ENCODE measurements at regions not wholly inside any gene's neighbourhood (a gene's known extent, or its start where the extent isn't known, plus 50 kb on each side); places are given as distances from the start of the nearest gene placed in this dataset.

DNA sequence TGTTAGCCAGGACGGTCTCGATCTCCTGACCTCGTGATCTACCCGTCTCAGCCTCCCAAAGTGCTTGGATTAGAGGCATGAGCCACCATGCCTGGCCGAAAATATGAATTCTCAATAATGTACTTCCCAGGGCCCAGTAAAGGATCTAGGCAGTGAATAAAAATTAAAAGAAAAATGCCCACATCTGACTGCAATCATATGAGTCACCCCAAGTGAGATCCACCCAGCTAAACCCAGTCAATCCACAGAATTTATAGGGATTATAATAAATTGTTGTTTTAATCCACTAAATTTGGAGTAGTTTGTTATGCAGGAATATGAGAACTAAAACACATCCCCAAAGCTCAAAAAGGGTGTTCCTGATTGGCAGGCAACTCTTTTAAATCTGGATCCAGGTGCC lies 93.5 kb upstream of the STK39 start:
- DNase-seq (ENCODE audit: low read depth) (no peak), FAIRE-seq (no peak)
- Mint-ChIP-seq H3K4me3 (ENCODE audit: unreplicated experiment) (no peak overlapping the region), H3K27ac (ENCODE audit: unreplicated experiment) (no peak overlapping the region), H3K27me3 (ENCODE audit: low read depth, unreplicated experiment) (no peaks in the 10 kb centered on the region), H3K9me3 (ENCODE audit: unreplicated experiment) (no peaks in the 10 kb centered on the region), H3K36me3 (ENCODE audit: low read depth, unreplicated experiment) (no peaks in the 10 kb centered on the region), H3K4me1 (ENCODE audit: low read depth, unreplicated experiment) (peaks cover 6% of the 10 kb centered on the region)
- no peak overlapping the region for H2AFZ ChIP-seq (ENCODE audit: low read depth, low read length)
- H3K4me2 ChIP-seq (ENCODE audit: low read length): no peak overlapping the region
- H3K27me3 ChIP-seq (ENCODE audit: insufficient read depth, low read length): no peaks in the 10 kb centered on the region
- H4K20me1 ChIP-seq (ENCODE audit: insufficient read depth, low read length): no peaks in the 10 kb centered on the region
- peaks cover 4% of the 10 kb centered on the region for H3K4me1 ChIP-seq (ENCODE audit: insufficient read depth, low read length)
- no peaks in the 10 kb centered on the region for H3K36me3 ChIP-seq (ENCODE audit: insufficient read depth, low read length)
- no peaks in the 10 kb centered on the region for H3K79me2 ChIP-seq (ENCODE audit: insufficient read depth, low read length)
- H3K9ac ChIP-seq (ENCODE audit: low read length): no peak overlapping the region
- no peak overlapping the region for H3K27ac ChIP-seq (ENCODE audit: low read depth, low read length)
- H3K9me3 ChIP-seq (ENCODE audit: insufficient read depth, low read depth, low read length): no peaks in the 10 kb centered on the region
- TF ChIP-seq EZH2 (IDR thresholded peaks at IDR 0.05; ENCODE audit: insufficient read depth, low read length): no peak
- TF ChIP-seq, protein P1, sequence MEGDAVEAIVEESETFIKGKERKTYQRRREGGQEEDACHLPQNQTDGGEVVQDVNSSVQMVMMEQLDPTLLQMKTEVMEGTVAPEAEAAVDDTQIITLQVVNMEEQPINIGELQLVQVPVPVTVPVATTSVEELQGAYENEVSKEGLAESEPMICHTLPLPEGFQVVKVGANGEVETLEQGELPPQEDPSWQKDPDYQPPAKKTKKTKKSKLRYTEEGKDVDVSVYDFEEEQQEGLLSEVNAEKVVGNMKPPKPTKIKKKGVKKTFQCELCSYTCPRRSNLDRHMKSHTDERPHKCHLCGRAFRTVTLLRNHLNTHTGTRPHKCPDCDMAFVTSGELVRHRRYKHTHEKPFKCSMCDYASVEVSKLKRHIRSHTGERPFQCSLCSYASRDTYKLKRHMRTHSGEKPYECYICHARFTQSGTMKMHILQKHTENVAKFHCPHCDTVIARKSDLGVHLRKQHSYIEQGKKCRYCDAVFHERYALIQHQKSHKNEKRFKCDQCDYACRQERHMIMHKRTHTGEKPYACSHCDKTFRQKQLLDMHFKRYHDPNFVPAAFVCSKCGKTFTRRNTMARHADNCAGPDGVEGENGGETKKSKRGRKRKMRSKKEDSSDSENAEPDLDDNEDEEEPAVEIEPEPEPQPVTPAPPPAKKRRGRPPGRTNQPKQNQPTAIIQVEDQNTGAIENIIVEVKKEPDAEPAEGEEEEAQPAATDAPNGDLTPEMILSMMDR (IDR thresholded peaks at IDR 0.05; ENCODE audit: insufficient read depth, low read depth, low read length): no peak
- no peak overlapping the region for H3K4me3 ChIP-seq (ENCODE audit: insufficient read depth, low read depth, low read length)

DNA sequence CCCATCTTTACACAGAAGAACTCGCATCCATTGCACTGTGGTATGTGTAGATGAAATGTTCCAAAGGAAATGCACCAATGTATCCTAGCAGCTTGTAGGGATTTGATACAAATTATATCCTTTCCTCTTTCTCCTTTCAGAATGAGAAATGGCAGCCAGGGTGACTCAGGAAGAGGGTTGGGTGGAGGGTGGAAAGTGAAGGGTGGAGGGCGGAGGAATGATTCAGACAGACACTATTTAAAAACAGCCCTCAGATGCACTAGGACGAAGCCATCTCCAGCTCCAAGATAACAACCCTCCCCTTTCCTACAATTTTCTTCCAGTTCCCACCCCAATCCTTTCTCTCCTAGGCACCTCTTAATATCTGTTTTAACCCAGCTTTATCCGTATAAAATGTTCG lies 96.2 kb upstream of the STK39 start:
- TF ChIP-seq EZH2 (IDR thresholded peaks at IDR 0.05; ENCODE audit: insufficient read depth, low read length): no peak
- TF ChIP-seq, protein P1 (IDR thresholded peaks at IDR 0.05; ENCODE audit: insufficient read depth, low read depth, low read length): no peak
- no peak overlapping the region for H3K4me3 Mint-ChIP-seq (ENCODE audit: unreplicated experiment)

DNA sequence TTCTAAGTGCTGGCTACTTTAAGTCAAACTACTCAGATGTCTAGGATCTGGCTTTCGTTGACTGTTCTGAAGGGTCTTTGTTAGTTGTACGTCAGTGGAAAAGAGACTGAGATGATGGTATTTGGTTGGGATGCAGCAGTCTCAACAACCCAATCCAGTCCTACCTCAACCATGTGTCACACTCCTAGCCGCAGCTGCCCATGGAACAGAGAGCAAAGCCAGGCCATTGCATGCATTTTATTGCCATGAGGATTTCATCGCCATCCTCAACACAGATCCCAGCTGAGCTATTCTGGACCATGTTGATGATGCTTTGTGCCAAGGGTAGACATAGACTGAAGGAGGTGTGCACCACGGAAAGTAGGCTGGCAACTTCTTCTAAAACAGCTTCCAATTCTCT lies 97.3 kb upstream of the STK39 start:
- Histone ChIP-seq H3K27me3 (ENCODE audit: insufficient read depth, low read length) (no peaks in the 10 kb centered on the region), H4K20me1 (ENCODE audit: insufficient read depth, low read length) (no peaks in the 10 kb centered on the region), H3K27ac (ENCODE audit: low read depth, low read length) (no peak overlapping the region), H3K79me2 (ENCODE audit: insufficient read depth, low read length) (no peaks in the 10 kb centered on the region), H2AFZ (ENCODE audit: low read depth, low read length) (no peak overlapping the region), H3K9me3 (ENCODE audit: insufficient read depth, low read depth, low read length) (no peaks in the 10 kb centered on the region), H3K4me1 (ENCODE audit: insufficient read depth, low read length) (peaks cover 4% of the 10 kb centered on the region), H3K4me3 (ENCODE audit: insufficient read depth, low read depth, low read length) (no peak overlapping the region), H3K4me2 (ENCODE audit: low read length) (no peak overlapping the region), H3K36me3 (ENCODE audit: insufficient read depth, low read length) (no peaks in the 10 kb centered on the region), H3K9ac (ENCODE audit: low read length) (no peak overlapping the region)
- no peak overlapping the region for H3K4me3 Mint-ChIP-seq (ENCODE audit: unreplicated experiment)
- FAIRE-seq: no peak
- no peak for DNase-seq (ENCODE audit: low read depth)
- no peaks in the 10 kb centered on the region for H3K9me3 Mint-ChIP-seq (ENCODE audit: unreplicated experiment)
- no peaks in the 10 kb centered on the region for H3K27me3 Mint-ChIP-seq (ENCODE audit: low read depth, unreplicated experiment)
- H3K4me1 Mint-ChIP-seq (ENCODE audit: low read depth, unreplicated experiment): peaks cover 8% of the 10 kb centered on the region
- no peaks in the 10 kb centered on the region for H3K36me3 Mint-ChIP-seq (ENCODE audit: low read depth, unreplicated experiment)
- no peak overlapping the region for H3K27ac Mint-ChIP-seq (ENCODE audit: unreplicated experiment)
- TF ChIP-seq, protein P1 (IDR thresholded peaks at IDR 0.05; ENCODE audit: insufficient read depth, low read depth, low read length): no peak
- TF ChIP-seq EZH2 (IDR thresholded peaks at IDR 0.05; ENCODE audit: insufficient read depth, low read length): no peak

More for the DNA sequence above, 96.2 kb upstream of the STK39 start:
- H4K20me1 ChIP-seq (ENCODE audit: insufficient read depth, low read length): no peaks in the 10 kb centered on the region
- H3K4me1 ChIP-seq (ENCODE audit: insufficient read depth, low read length): peaks cover 4% of the 10 kb centered on the region
- H3K27me3 Mint-ChIP-seq (ENCODE audit: low read depth, unreplicated experiment): no peaks in the 10 kb centered on the region
- no peaks in the 10 kb centered on the region for H3K79me2 ChIP-seq (ENCODE audit: insufficient read depth, low read length)
- no peak overlapping the region for H3K27ac ChIP-seq (ENCODE audit: low read depth, low read length)
- H3K9ac ChIP-seq (ENCODE audit: low read length): no peak overlapping the region
- no peak overlapping the region for H3K27ac Mint-ChIP-seq (ENCODE audit: unreplicated experiment)
- H3K4me3 ChIP-seq (ENCODE audit: insufficient read depth, low read depth, low read length): no peak overlapping the region
- no peaks in the 10 kb centered on the region for H3K36me3 Mint-ChIP-seq (ENCODE audit: low read depth, unreplicated experiment)
- H3K27me3 ChIP-seq (ENCODE audit: insufficient read depth, low read length): no peaks in the 10 kb centered on the region
- H3K9me3 Mint-ChIP-seq (ENCODE audit: unreplicated experiment): no peaks in the 10 kb centered on the region
- peaks cover 8% of the 10 kb centered on the region for H3K4me1 Mint-ChIP-seq (ENCODE audit: low read depth, unreplicated experiment)
- no peak overlapping the region for H3K4me2 ChIP-seq (ENCODE audit: low read length)
- H2AFZ ChIP-seq (ENCODE audit: low read depth, low read length): no peak overlapping the region
- no peaks in the 10 kb centered on the region for H3K9me3 ChIP-seq (ENCODE audit: insufficient read depth, low read depth, low read length)
- no peak for FAIRE-seq
- DNase-seq (ENCODE audit: low read depth): peak; percentile 57
- no peaks in the 10 kb centered on the region for H3K36me3 ChIP-seq (ENCODE audit: insufficient read depth, low read length)

Data from astrocyte (in vitro differentiated cells and primary cell).